ENCODE measurements at regions not wholly inside any gene's neighbourhood (a gene's known extent, or its start where the extent isn't known, plus 50 kb on each side); places are given as distances from the start of the nearest gene placed in this dataset.

GRCh38 chr9:119829748-119830147 lies 460.5 kb upstream of the BRINP1 start:
- Histone ChIP-seq H3K4me1 (replicated peaks) (no peaks in the 10 kb centered on the region), H3K9me3 (no peaks in the 10 kb centered on the region), H3K4me3 (no peak overlapping the region), H3K36me3 (no peaks in the 10 kb centered on the region), H3K27me3 (replicated peaks; ENCODE audit: insufficient read depth) (no peaks in the 10 kb centered on the region), H3K27ac (no peak overlapping the region)
- intact Hi-C loops (cut with DNase I) = loop anchor here (10.0 kb wide), 2 partner anchors 75 to 275 kb away; no protein-coding TSS in a partner anchor
- TF ChIP-seq POLR2AphosphoS5 (IDR thresholded peaks at IDR 0.05) (no peak), POLR2A (IDR thresholded peaks at IDR 0.05) (no peak)
- TF ChIP-seq, protein P1, sequence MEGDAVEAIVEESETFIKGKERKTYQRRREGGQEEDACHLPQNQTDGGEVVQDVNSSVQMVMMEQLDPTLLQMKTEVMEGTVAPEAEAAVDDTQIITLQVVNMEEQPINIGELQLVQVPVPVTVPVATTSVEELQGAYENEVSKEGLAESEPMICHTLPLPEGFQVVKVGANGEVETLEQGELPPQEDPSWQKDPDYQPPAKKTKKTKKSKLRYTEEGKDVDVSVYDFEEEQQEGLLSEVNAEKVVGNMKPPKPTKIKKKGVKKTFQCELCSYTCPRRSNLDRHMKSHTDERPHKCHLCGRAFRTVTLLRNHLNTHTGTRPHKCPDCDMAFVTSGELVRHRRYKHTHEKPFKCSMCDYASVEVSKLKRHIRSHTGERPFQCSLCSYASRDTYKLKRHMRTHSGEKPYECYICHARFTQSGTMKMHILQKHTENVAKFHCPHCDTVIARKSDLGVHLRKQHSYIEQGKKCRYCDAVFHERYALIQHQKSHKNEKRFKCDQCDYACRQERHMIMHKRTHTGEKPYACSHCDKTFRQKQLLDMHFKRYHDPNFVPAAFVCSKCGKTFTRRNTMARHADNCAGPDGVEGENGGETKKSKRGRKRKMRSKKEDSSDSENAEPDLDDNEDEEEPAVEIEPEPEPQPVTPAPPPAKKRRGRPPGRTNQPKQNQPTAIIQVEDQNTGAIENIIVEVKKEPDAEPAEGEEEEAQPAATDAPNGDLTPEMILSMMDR (IDR thresholded peaks at IDR 0.05) = no peak
- 79% methylated on average over 3 of the region's 3 CpGs for WGBS
- DNase-seq (ENCODE audit: low spot score) = no peak

GRCh38 chr9:119829186-119829585 lies 460.0 kb upstream of the BRINP1 start:
- WGBS = 72% methylated on average over 2 of the region's 2 CpGs
- Histone ChIP-seq H3K9me3 (no peaks in the 10 kb centered on the region), H3K27ac (no peak overlapping the region), H3K27me3 (replicated peaks; ENCODE audit: insufficient read depth) (no peaks in the 10 kb centered on the region), H3K4me3 (no peak overlapping the region), H3K36me3 (no peaks in the 10 kb centered on the region), H3K4me1 (replicated peaks) (no peaks in the 10 kb centered on the region)
- DNase-seq (ENCODE audit: low spot score) = no peak
- intact Hi-C loops (cut with DNase I) = loop anchor here (10.0 kb wide), 2 partner anchors 74 to 274 kb away; no protein-coding TSS in a partner anchor
- TF ChIP-seq, protein P1 (IDR thresholded peaks at IDR 0.05) = no peak
- no peak for TF ChIP-seq POLR2AphosphoS5 (IDR thresholded peaks at IDR 0.05)
- TF ChIP-seq POLR2A (IDR thresholded peaks at IDR 0.05) = no peak

- WGBS = 69% methylated on average over 4 of the region's 4 CpGs
- no peak for DNase-seq (ENCODE audit: low spot score)
- Histone ChIP-seq H3K4me3 (no peak overlapping the region), H3K9me3 (no peaks in the 10 kb centered on the region), H3K36me3 (no peaks in the 10 kb centered on the region), H3K4me1 (replicated peaks) (no peaks in the 10 kb centered on the region), H3K27ac (no peak overlapping the region), H3K27me3 (replicated peaks; ENCODE audit: insufficient read depth) (no peaks in the 10 kb centered on the region)
- intact Hi-C loops (cut with DNase I) = loop anchor here (10.0 kb wide), 2 partner anchors 73 to 273 kb away; no protein-coding TSS in a partner anchor
- TF ChIP-seq, protein P1 (IDR thresholded peaks at IDR 0.05) = no peak
- TF ChIP-seq POLR2AphosphoS5 (IDR thresholded peaks at IDR 0.05) (no peak), POLR2A (IDR thresholded peaks at IDR 0.05) (no peak)
These were observed 458.3 kb upstream of the BRINP1 start for GRCh38 chr9:119827526-119827925.

DNA sequence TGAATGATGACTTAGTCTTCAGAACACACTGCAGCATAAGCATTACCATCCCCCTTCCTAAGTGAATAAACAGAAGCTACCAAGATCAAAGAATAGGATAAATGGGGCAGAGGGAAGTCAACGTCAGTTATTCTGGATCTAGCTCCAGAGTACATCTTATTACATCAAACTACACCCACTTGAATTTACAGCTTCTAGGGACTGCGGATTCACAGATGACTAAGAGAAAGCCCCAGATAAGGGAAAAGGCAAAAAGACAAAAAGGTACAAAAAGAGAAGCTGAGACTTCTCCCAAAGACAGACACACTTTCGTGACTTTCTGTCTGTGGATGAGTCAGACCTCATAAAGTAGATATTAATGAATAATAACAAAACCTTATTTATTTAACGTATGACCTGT lies 457.9 kb upstream of the BRINP1 start:
- 28% methylated on average over 4 of the region's 4 CpGs for WGBS
- Histone ChIP-seq H3K36me3 (no peaks in the 10 kb centered on the region), H3K27ac (no peak overlapping the region), H3K4me3 (no peak overlapping the region), H3K4me1 (replicated peaks) (no peaks in the 10 kb centered on the region), H3K9me3 (no peaks in the 10 kb centered on the region), H3K27me3 (replicated peaks; ENCODE audit: insufficient read depth) (no peaks in the 10 kb centered on the region)
- intact Hi-C loops (cut with DNase I) = loop anchor here (10.0 kb wide), 2 partner anchors 72 to 272 kb away; no protein-coding TSS in a partner anchor
- TF ChIP-seq, protein P1 (IDR thresholded peaks at IDR 0.05) = no peak
- TF ChIP-seq POLR2AphosphoS5 (IDR thresholded peaks at IDR 0.05) (no peak), POLR2A (IDR thresholded peaks at IDR 0.05) (no peak)
- no peak for DNase-seq (ENCODE audit: low spot score)

DNA sequence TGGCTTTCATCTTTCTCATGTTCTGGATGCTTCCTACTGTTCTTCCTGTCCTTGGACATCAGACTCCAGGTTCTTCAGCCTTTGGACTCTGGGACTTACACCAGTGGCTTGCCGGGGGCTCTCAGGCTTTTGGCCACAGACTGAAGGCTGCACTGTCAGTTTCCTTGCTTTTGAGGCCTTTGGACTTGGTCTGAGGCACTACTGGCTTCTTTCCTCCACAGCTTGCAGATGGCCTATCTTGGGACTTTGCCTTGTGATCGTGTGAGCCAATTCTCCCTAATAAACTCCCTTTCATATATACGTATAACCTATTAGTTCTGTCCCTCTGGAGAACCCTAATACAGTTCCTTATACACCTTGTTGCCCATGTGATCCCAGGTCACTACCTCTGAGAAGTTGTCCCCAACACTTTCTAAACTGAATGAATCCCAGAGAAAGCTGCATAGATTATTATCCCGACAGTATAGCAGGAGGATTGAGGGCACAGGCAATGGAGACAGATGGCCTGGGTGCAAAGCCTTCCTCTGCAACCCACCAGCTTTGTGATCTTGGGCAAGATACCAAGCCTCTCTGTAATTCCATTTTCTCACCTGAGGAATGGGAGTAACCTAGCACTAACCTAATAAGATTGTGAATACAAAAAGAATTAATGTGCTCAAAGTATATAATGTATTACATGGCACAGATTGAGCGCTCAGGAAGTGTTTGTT lies 449.6 kb upstream of the BRINP1 start:
- no peak for DNase-seq (ENCODE audit: low spot score)
- no peak overlapping the region for H3K4me3 ChIP-seq
- WGBS = 90% methylated on average over 5 of the region's 5 CpGs
- H3K27ac ChIP-seq = no peak overlapping the region
- intact Hi-C loops (cut with DNase I) = no loop called here
- no peaks in the 10 kb centered on the region for H3K27me3 ChIP-seq (replicated peaks; ENCODE audit: insufficient read depth)
- no peaks in the 10 kb centered on the region for H3K9me3 ChIP-seq
- TF ChIP-seq, protein P1 (IDR thresholded peaks at IDR 0.05) = no peak
- TF ChIP-seq POLR2AphosphoS5 (IDR thresholded peaks at IDR 0.05) = no peak
- TF ChIP-seq POLR2A (IDR thresholded peaks at IDR 0.05) = no peak
- no peaks in the 10 kb centered on the region for H3K36me3 ChIP-seq
- H3K4me1 ChIP-seq (replicated peaks) = no peaks in the 10 kb centered on the region
